Femur (tissue), 1 donor: ENCODE measurements at regions not wholly inside any gene's neighbourhood (a gene's known extent, or its start where the extent isn't known, plus 50 kb on each side); places are given as distances from the start of the nearest gene placed in this dataset.

Experiments
- DNase-seq: peaks from one replicate; pipeline ENCODE4 v3.0.0-alpha.2; 2017

GRCh38 chr6:5946701-5947100 lies 60.0 kb downstream of the NRN1 start:
- DNase-seq, result no peak

- no peak for DNase-seq
These were observed 60.5 kb downstream of the NRN1 start for GRCh38 chr6:5946181-5946580.

GRCh38 chr6:5943591-5943990 lies 63.1 kb downstream of the NRN1 start:
- DNase-seq, result no peak

- no peak for DNase-seq
These were observed 64.1 kb downstream of the NRN1 start for GRCh38 chr6:5942591-5942990.

- DNase-seq, result no peak
These were observed 65.5 kb downstream of the NRN1 start for GRCh38 chr6:5941188-5941587.

- DNase-seq, result no peak
These were observed 67.8 kb downstream of the NRN1 start for GRCh38 chr6:5938934-5939333.

GRCh38 chr6:5937936-5938706 lies 68.6 kb downstream of the NRN1 start:
- no peak for DNase-seq

- DNase-seq, result peak; percentile 51
These were observed 69.4 kb downstream of the NRN1 start for GRCh38 chr6:5937169-5937909.

GRCh38 chr6:5936631-5937030 lies 70.1 kb downstream of the NRN1 start:
- no peak for DNase-seq

- DNase-seq, result no peak
These were observed 70.6 kb downstream of the NRN1 start for GRCh38 chr6:5936140-5936539.

GRCh38 chr6:5930968-5931367 lies 75.8 kb downstream of the NRN1 start:
- DNase-seq, result no peak

GRCh38 chr6:5930143-5930770 lies 76.5 kb downstream of the NRN1 start:
- no peak for DNase-seq

- DNase-seq, result no peak
These were observed 82.9 kb downstream of the NRN1 start for GRCh38 chr6:5923840-5924239.

- DNase-seq, result no peak
These were observed 84.5 kb downstream of the NRN1 start for GRCh38 chr6:5922230-5922629.

GRCh38 chr6:5909721-5910120 lies 97.0 kb downstream of the NRN1 start:
- no peak for DNase-seq

- no peak for DNase-seq
These were observed 99.9 kb downstream of the NRN1 start for GRCh38 chr6:5906842-5907241.

- DNase-seq, result no peak
These were observed 100.4 kb downstream of the NRN1 start for GRCh38 chr6:5906340-5906670.

GRCh38 chr6:5905431-5906339 lies 101.0 kb downstream of the NRN1 start:
- DNase-seq, result peak; percentile 60

GRCh38 chr6:5904532-5904931 lies 102.2 kb downstream of the NRN1 start:
- no peak for DNase-seq

GRCh38 chr6:5899216-5900045 lies 107.3 kb downstream of the NRN1 start:
- no peak for DNase-seq

GRCh38 chr6:5898563-5898962 lies 108.2 kb downstream of the NRN1 start:
- no peak for DNase-seq

GRCh38 chr6:5898102-5898501 lies 108.6 kb downstream of the NRN1 start:
- DNase-seq, result no peak
